Mesenchymal stem cell (in vitro differentiated cells and primary cell): ENCODE measurements at regions not wholly inside any gene's neighbourhood (a gene's known extent, or its start where the extent isn't known, plus 50 kb on each side); places are given as distances from the start of the nearest gene placed in this dataset.

Experiments
- DNase-seq: peaks from one replicate; pipeline ENCODE4 v3.0.0-alpha.2; 2013
- H2AFZ ChIP-seq: one replicate; pipeline ENCODE4 v1.6.1; 2013; ENCODE audit warnings: low read depth, mild to moderate bottlenecking, control low read depth, inconsistent platforms, low read length, moderate library complexity
- H2AK5ac ChIP-seq: 2 replicates; pipeline ENCODE4 v1.6.1; 2013; ENCODE audit warnings: low read length, moderate library complexity, mild to moderate bottlenecking, inconsistent platforms; ENCODE audit not compliant: severe bottlenecking
- H2BK120ac ChIP-seq: one replicate; pipeline ENCODE4 v1.6.1; 2013; ENCODE audit warnings: low read depth, mild to moderate bottlenecking, inconsistent platforms, low read length, moderate library complexity
- H2BK12ac ChIP-seq, 2 experiments: one replicate each; pipeline ENCODE4 v1.6.1; 2013; ENCODE audit warnings: inconsistent platforms in 2 of 2, low read length in 2 of 2, mild to moderate bottlenecking in 2 of 2, moderate library complexity in 2 of 2, control low read depth in 1 of 2
- H2BK15ac ChIP-seq: one replicate; pipeline ENCODE4 v1.6.1; 2013; ENCODE audit warnings: mild to moderate bottlenecking, low read depth, inconsistent platforms; ENCODE audit not compliant: poor library complexity, severe bottlenecking
- H2BK5ac ChIP-seq: 2 replicates; pipeline ENCODE4 v1.6.1; 2013; ENCODE audit warnings: low read depth, mild to moderate bottlenecking, low read length, control low read depth, inconsistent platforms; ENCODE audit not compliant: poor library complexity, severe bottlenecking
- H3K14ac ChIP-seq, 2 experiments: one replicate each; pipeline ENCODE4 v1.6.1; 2013; ENCODE audit warnings: inconsistent platforms in 2 of 2, low read length in 2 of 2, control low read depth in 1 of 2, mild to moderate bottlenecking in 1 of 2, moderate library complexity in 1 of 2
- H3K18ac ChIP-seq, 2 experiments: one replicate each; pipeline ENCODE4 v1.6.1; 2013; ENCODE audit warnings: inconsistent platforms in 2 of 2, low read length in 2 of 2, control low read depth in 1 of 2, low read depth in 1 of 2, mild to moderate bottlenecking in 1 of 2
- H3K23ac ChIP-seq, 2 experiments: one replicate each; pipeline ENCODE4 v1.6.1; 2013; ENCODE audit warnings: inconsistent platforms in 2 of 2, low read length in 2 of 2, mild to moderate bottlenecking in 2 of 2, moderate library complexity in 2 of 2, control low read depth in 1 of 2
- H3K27ac ChIP-seq: 2 replicates; pipeline ENCODE4 v1.5.1; 2013; ENCODE audit warnings: mild to moderate bottlenecking, moderate library complexity, low read length, control low read depth, inconsistent platforms; ENCODE audit not compliant: poor library complexity, severe bottlenecking
- H3K27me3 ChIP-seq, 2 experiments: 2 replicates each; pipeline versions ENCODE4 v1.6.1 to v1.7.0; 2013; ENCODE audit warnings: low read length in 2 of 2, mild to moderate bottlenecking in 2 of 2, moderate library complexity in 2 of 2, control low read depth in 1 of 2, inconsistent platforms in 1 of 2; ENCODE audit not compliant: control insufficient read depth in 1 of 2, insufficient read depth in 1 of 2
- H3K36me3 ChIP-seq, 2 experiments: 2 replicates each; pipeline versions ENCODE4 v1.6.1 to v1.7.0; 2013; ENCODE audit warnings: low read length in 2 of 2, control low read depth in 1 of 2, inconsistent platforms in 1 of 2, low read depth in 1 of 2, mild to moderate bottlenecking in 1 of 2; ENCODE audit not compliant: insufficient read depth in 2 of 2, control insufficient read depth in 1 of 2
- H3K4ac ChIP-seq, 2 experiments: one replicate each; pipeline ENCODE4 v1.6.1; 2013; ENCODE audit warnings: inconsistent platforms in 2 of 2, low read length in 2 of 2, mild to moderate bottlenecking in 2 of 2, moderate library complexity in 2 of 2, control low read depth in 1 of 2, low read depth in 1 of 2
- H3K4me1 ChIP-seq: 2 replicates; pipeline ENCODE4 v1.6.1; 2013; ENCODE audit warnings: low read depth, low read length, control low read depth; ENCODE audit not compliant: control insufficient read depth, insufficient read depth
- H3K4me2 ChIP-seq: 2 replicates; pipeline ENCODE4 v1.6.1; 2013; ENCODE audit warnings: low read length, mild to moderate bottlenecking, inconsistent platforms; ENCODE audit not compliant: poor library complexity, severe bottlenecking
- H3K4me3 ChIP-seq, 2 experiments: 2 replicates each; pipeline versions ENCODE4 v1.5.1 to v1.7.0; 2013; ENCODE audit warnings: low read length in 2 of 2, mild to moderate bottlenecking in 2 of 2, control low read depth in 1 of 2, low read depth in 1 of 2; ENCODE audit not compliant: insufficient read depth in 1 of 2
- H3K79me1 ChIP-seq: replicated peaks from 2 replicates; pipeline ENCODE4 v1.6.1; 2013; ENCODE audit warnings: mild to moderate bottlenecking, control low read depth, low read length, inconsistent platforms; ENCODE audit not compliant: poor library complexity, severe bottlenecking
- H3K9ac ChIP-seq: 2 replicates; pipeline ENCODE4 v1.7.0; 2013; ENCODE audit warnings: mild to moderate bottlenecking, low read length, moderate library complexity
- H3K9me3 ChIP-seq: 2 replicates; pipeline ENCODE4 v1.7.0; 2013; ENCODE audit warnings: mild to moderate bottlenecking, low read length; ENCODE audit not compliant: control insufficient read depth
- H4K8ac ChIP-seq: one replicate; pipeline ENCODE4 v1.6.1; 2013; ENCODE audit warnings: inconsistent platforms, mild to moderate bottlenecking, low read length, moderate library complexity
- H4K91ac ChIP-seq: one replicate; pipeline ENCODE4 v1.6.1; 2013; ENCODE audit warnings: mild to moderate bottlenecking, low read length, inconsistent platforms
- WGBS: methylation state at CpG from one replicate; pipeline ENCODE4 v1.1.7; 2013; ENCODE audit warnings: mixed read lengths; 5-methylcytosine and 5-hydroxymethylcytosine counted together

DNA sequence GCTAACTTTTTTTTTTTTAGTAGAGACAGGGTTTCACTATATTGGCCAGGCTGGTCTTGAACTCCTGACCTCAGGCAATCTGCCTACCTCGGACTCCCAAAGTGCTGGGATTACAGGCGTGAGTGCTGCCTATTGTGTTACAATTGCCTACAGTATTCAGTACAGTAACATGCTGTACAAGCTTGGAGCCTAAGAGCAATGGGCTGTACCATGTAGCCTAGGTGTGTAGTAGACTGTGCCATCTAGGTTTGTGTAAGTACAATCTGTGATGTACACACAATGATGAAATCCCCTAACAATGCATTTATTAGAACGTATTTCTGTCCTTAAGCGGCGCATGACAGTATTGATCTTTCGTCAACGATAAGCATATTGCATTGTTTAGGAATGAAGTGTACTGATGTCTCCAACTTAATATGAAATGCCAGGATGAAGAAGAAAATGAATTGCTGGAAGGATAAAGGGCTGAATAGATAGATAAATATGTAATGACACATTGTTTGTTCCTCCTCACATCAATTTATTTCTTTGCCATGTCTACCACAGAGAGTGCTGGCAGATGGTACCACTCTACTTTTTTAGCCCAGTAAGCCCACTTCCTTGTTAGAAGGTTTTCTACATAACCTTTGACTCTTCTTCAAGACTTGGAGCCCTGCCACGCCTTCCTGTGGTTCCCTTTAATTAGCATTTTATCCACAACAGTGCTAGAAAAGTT lies 467.5 kb downstream of the VRK1 start:
- no peak for DNase-seq
- Histone ChIP-seq H3K79me1 (no peaks in the 10 kb centered on the region), H3K4me2 (no peak overlapping the region), H3K4ac (no peak overlapping the region), H3K18ac (no peak overlapping the region), H2AFZ (no peak overlapping the region), H4K8ac (no peak overlapping the region), H2BK5ac (peak overlapping the region; percentile 31), H3K27ac (no peak overlapping the region), H3K4me1 (no peaks in the 10 kb centered on the region), H3K14ac (no peak overlapping the region), H3K27me3 (peaks cover 0 to 16% of the 10 kb centered on the region in 2 experiments), H2BK120ac (no peak overlapping the region), H3K36me3 (no peaks in the 10 kb centered on the region), H2BK12ac (no peak overlapping the region), H3K4me3 (no peak overlapping the region), H2BK15ac (no peak overlapping the region), H3K9ac (no peak overlapping the region), H2AK5ac (no peak overlapping the region), H3K9me3 (peaks cover 15% of the 10 kb centered on the region), H3K23ac (no peak overlapping the region), H4K91ac (no peak overlapping the region)
- 86% methylated on average over 8 of the region's 8 CpGs for WGBS

DNA sequence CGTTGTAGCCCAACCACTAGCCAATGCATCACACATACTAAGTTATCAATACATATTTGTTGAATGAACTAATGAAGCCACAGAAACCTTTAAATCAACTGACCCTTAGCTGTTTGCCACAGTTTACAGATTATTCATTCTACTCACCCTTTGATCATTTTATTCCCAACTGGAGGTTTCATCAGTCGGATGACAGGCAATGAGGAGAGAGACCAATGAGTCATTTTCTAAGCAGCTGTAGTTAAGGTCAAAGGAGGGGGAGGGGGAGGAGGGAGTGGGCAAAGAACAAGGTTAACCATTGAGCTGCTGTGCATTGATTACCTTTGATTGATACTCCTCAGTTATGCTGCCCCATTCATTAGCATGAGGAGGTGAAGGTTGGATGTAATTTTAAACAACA lies 469.5 kb downstream of the VRK1 start:
- Histone ChIP-seq H3K23ac (no peak overlapping the region), H2BK120ac (no peak overlapping the region), H3K9ac (no peak overlapping the region), H3K4me3 (no peak overlapping the region), H3K4ac (no peak overlapping the region), H3K14ac (no peak overlapping the region), H3K9me3 (peaks cover 30% of the 10 kb centered on the region), H3K4me1 (no peaks in the 10 kb centered on the region), H2AFZ (no peak overlapping the region), H3K79me1 (no peaks in the 10 kb centered on the region), H2AK5ac (no peak overlapping the region), H3K27me3 (peaks cover 0 to 33% of the 10 kb centered on the region in 2 experiments), H3K18ac (no peak overlapping the region), H3K36me3 (no peaks in the 10 kb centered on the region), H3K27ac (no peak overlapping the region), H2BK5ac (no peak overlapping the region), H2BK15ac (no peak overlapping the region), H4K8ac (no peak overlapping the region), H4K91ac (no peak overlapping the region), H2BK12ac (no peak overlapping the region), H3K4me2 (no peak overlapping the region)
- peak; percentile 2 for DNase-seq
- 7% methylated on average over 2 of the region's 2 CpGs for WGBS

DNA sequence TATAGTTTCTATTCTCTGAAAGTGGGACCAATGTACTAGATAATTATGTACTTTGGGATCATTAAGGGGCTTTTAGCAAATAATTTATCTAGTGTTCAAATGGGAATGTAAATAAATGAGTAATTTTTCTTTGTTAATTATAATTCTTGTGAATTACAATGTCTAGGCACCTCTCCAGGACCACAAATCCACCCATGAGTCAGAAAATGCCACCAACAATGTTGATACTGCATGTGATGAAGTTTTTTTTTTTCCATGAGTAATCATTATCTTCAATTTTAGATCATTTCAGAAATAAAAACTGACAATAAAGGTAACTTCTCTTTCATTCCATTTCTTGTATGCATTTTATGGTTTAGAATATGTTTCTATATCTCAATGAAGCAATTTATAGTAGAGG lies 470.3 kb downstream of the VRK1 start:
- Histone ChIP-seq H2BK12ac (no peak overlapping the region), H3K4ac (no peak overlapping the region), H3K36me3 (no peaks in the 10 kb centered on the region), H3K4me1 (no peaks in the 10 kb centered on the region), H4K91ac (no peak overlapping the region), H3K27me3 (peaks cover 0 to 42% of the 10 kb centered on the region in 2 experiments), H3K4me3 (no peak overlapping the region), H3K9ac (no peak overlapping the region), H3K9me3 (peaks cover 22% of the 10 kb centered on the region), H2BK15ac (no peak overlapping the region), H4K8ac (no peak overlapping the region), H2AK5ac (no peak overlapping the region), H3K27ac (no peak overlapping the region), H3K18ac (no peak overlapping the region), H2BK120ac (no peak overlapping the region), H2AFZ (no peak overlapping the region), H3K23ac (no peak overlapping the region), H3K79me1 (no peaks in the 10 kb centered on the region), H2BK5ac (no peak overlapping the region), H3K14ac (no peak overlapping the region), H3K4me2 (no peak overlapping the region)
- DNase-seq, result no peak

DNA sequence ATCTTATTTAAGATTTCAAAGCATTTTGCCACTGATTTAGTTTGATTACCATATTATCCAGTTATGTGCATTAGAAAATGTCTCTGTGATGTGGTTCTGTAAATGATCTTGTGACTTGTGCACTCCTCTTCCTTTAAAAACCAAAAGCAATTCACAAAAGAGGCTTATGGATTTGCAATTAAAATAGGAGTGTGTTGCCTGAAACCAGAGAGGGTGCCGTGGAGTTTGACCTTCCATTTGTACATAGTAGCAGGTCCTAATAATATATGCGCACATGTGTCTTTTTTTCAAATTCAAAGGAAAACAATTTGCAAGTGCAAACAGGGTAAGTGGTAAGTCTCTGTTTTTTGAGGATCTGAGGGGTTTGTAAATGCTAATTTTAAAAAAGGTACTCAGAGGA lies 470.9 kb downstream of the VRK1 start:
- no peak overlapping the region for H3K18ac ChIP-seq
- no peak overlapping the region for H3K27ac ChIP-seq
- H3K9ac ChIP-seq, result no peak overlapping the region
- 67% methylated on average over 2 of the region's 2 CpGs for WGBS
- H4K8ac ChIP-seq, result no peak overlapping the region
- no peaks in the 10 kb centered on the region for H3K79me1 ChIP-seq
- no peak overlapping the region for H3K23ac ChIP-seq
- H3K4me2 ChIP-seq, result no peak overlapping the region
- no peak overlapping the region for H2BK5ac ChIP-seq
- H3K4ac ChIP-seq, result no peak overlapping the region
- no peak overlapping the region for H2AFZ ChIP-seq
- no peak overlapping the region for H2BK12ac ChIP-seq
- H3K9me3 ChIP-seq, result peaks cover 17% of the 10 kb centered on the region
- no peak overlapping the region for H2BK120ac ChIP-seq
- H3K27me3 ChIP-seq, result peaks cover 0 to 48% of the 10 kb centered on the region in 2 experiments
- no peak overlapping the region for H3K4me3 ChIP-seq
- no peak overlapping the region for H2BK15ac ChIP-seq
- no peaks in the 10 kb centered on the region for H3K4me1 ChIP-seq
- DNase-seq, result no peak
- H3K36me3 ChIP-seq, result no peaks in the 10 kb centered on the region
- no peak overlapping the region for H3K14ac ChIP-seq
- no peak overlapping the region for H4K91ac ChIP-seq
- no peak overlapping the region for H2AK5ac ChIP-seq
